GM12865 (cell line): ENCODE measurements at regions not wholly inside any gene's neighbourhood (a gene's known extent, or its start where the extent isn't known, plus 50 kb on each side); places are given as distances from the start of the nearest gene placed in this dataset.

Experiments used
- DNase-seq: peaks from one replicate; pipeline ENCODE4 v3.0.0; 2010; ENCODE audit warnings: low read depth
- H3K4me3 ChIP-seq: 2 replicates; pipeline ENCODE4 v1.5.1; 2011; ENCODE audit warnings: mild to moderate bottlenecking, low read depth, low read length, control low read depth
- CTCF ChIP-seq: IDR thresholded peaks from 2 replicates; pipeline ENCODE4 v1.5.1; 2011; ENCODE audit warnings: low read length, control low read depth, low read depth, inconsistent platforms; ENCODE audit not compliant: insufficient read depth; ENCODE audit errors: missing control alignments

GRCh38 chr12:111287125-111287900, 81.6 kb downstream of the PHETA1 start:
- no peak overlapping the region for H3K4me3 ChIP-seq
- TF ChIP-seq CTCF: no peak
- no peak for DNase-seq

GRCh38 chr12:111285200-111285599, 83.7 kb downstream of the PHETA1 start:
- H3K4me3 ChIP-seq: no peak overlapping the region
- DNase-seq: no peak
- no peak for TF ChIP-seq CTCF

- no peak overlapping the region for H3K4me3 ChIP-seq
- TF ChIP-seq CTCF: no peak
These were observed 84.2 kb downstream of the PHETA1 start for GRCh38 chr12:111284709-111285108.

GRCh38 chr12:111283966-111284365, 84.9 kb downstream of the PHETA1 start:
- DNase-seq: no peak
- TF ChIP-seq CTCF: no peak
- H3K4me3 ChIP-seq: no peak overlapping the region

More at GRCh38 chr12:111284709-111285108, 84.2 kb downstream of the PHETA1 start:
- no peak for DNase-seq

GRCh38 chr12:111283521-111283920, 85.4 kb downstream of the PHETA1 start:
- no peak for TF ChIP-seq CTCF
- no peak overlapping the region for H3K4me3 ChIP-seq
- no peak for DNase-seq

GRCh38 chr12:111277570-111277969, 91.3 kb downstream of the PHETA1 start:
- no peak overlapping the region for H3K4me3 ChIP-seq
- DNase-seq: no peak
- TF ChIP-seq CTCF: no peak

GRCh38 chr12:111276146-111276545, 92.7 kb downstream of the PHETA1 start:
- H3K4me3 ChIP-seq: no peak overlapping the region
- no peak for TF ChIP-seq CTCF
- no peak for DNase-seq
